Adrenal gland (tissue), 9 donors: ENCODE measurements at regions not wholly inside any gene's neighbourhood (a gene's known extent, or its start where the extent isn't known, plus 50 kb on each side); places are given as distances from the start of the nearest gene placed in this dataset.

Experiments used
- DNase-seq, 7 donors: peaks; one replicate each; pipeline ENCODE4 v3.0.0-alpha.2; 2019 to 2020
- H3K27ac ChIP-seq, 5 donors: fragments of 200-600 bp; sonication (generic) in 4 of 5; 1 replicate in 3 of 5; 2 replicates in 2 of 5; pipeline versions ENCODE4 v1.5.1 to v1.8.0; 2016 to 2020; ENCODE audit warnings: mild to moderate bottlenecking in 1 of 5
- H3K27me3 ChIP-seq: fragments of 200-600 bp; 2 replicates; pipeline ENCODE4 v1.8.0; 2021
- H3K36me3 ChIP-seq, 2 donors: fragments of 200-600 bp; replicated peaks in 1 of 2; 1 replicate in 1 of 2; 2 replicates in 1 of 2; pipeline versions ENCODE4 v1.5.1 to v1.8.0; 2018 to 2022
- H3K4me1 ChIP-seq, 2 donors: fragments of 200-600 bp; replicated peaks in 1 of 2; 1 replicate in 1 of 2; 2 replicates in 1 of 2; pipeline versions ENCODE4 v1.5.1 to v1.8.0; 2018 to 2021
- H3K4me3 ChIP-seq, 4 donors: fragments of 200-600 bp; sonication (generic) in 3 of 4; one replicate each; pipeline ENCODE4 v1.5.1; 2016 to 2018
- H3K9me3 ChIP-seq, 3 donors: fragments of 200-600 bp; sonication (generic) in 1 of 3; replicated peaks in 1 of 3; 1 replicate in 2 of 3; 2 replicates in 1 of 3; pipeline versions ENCODE4 v1.5.1 to v1.8.0; 2016 to 2021
- CTCF ChIP-seq, 6 experiments: fragments of 450-650 bp in 4 of 6; fragments of 200-600 bp in 2 of 6; sonication (generic) in 1 of 6; IDR thresholded peaks; 1 replicate in 5 of 6; 2 replicates in 1 of 6; pipeline versions ENCODE4 v1.5.1 to v1.8.0; 2016 to 2021; ENCODE audit warnings: antibody characterized with exemption in 6 of 6, mild to moderate bottlenecking in 2 of 6, moderate library complexity in 1 of 6
- POLR2A ChIP-seq, 2 donors: fragments of 450-650 bp; IDR thresholded peaks; one replicate each; pipeline ENCODE4 v1.6.1; 2017; ENCODE audit warnings: antibody characterized with exemption in 2 of 2, mild to moderate bottlenecking in 2 of 2, moderate library complexity in 1 of 2
- WGBS, 4 donors: extraction: QIAGEN DNeasy Blood & Tissue Kit in 2 of 4; methylation state at CpG; one replicate each; pipeline versions ENCODE4 v1.1.5 to v1.1.7; 2013 to 2017; 5-methylcytosine and 5-hydroxymethylcytosine counted together
- intact Hi-C, 2 donors: fragments of 100-400 bp; cut with DNase I; formaldehyde crosslinking; loops; one replicate each; pipeline versions ENCODE4 v1.14.1 to v1.15.0; 2022 to 2023
- donor health status: healthy with polysubstance abuse.
- donor health status: Bipolar disorder and iron deficiency.
- donor health status: DM: yes; HTN: yes; CAD: no.
- donor health status: DM: no; HTN: no; CAD: no.
- donor health status: DM: no; HTN: no; CAD: no.

- Histone ChIP-seq H3K4me1 (peaks cover 0 to 3% of the 10 kb centered on the region in 2 donors), H3K4me3 (no peak overlapping the region), H3K27ac (no peak overlapping the region), H3K9me3 (no peaks in the 10 kb centered on the region), H3K36me3 (no peaks in the 10 kb centered on the region), H3K27me3 (no peaks in the 10 kb centered on the region)
- no peak for DNase-seq
- 88 to 100% (median 95%) methylated on average over 2 of the region's 2 CpGs for WGBS, 4 donors
- no peak for TF ChIP-seq POLR2A (IDR thresholded peaks at IDR 0.05)
- no peak for TF ChIP-seq CTCF (IDR thresholded peaks at IDR 0.05)
- intact Hi-C loops = no loop called here
Observed at GRCh38 chr17:63246344-63246743, 199.8 kb downstream of the CYB561 start.

DNA sequence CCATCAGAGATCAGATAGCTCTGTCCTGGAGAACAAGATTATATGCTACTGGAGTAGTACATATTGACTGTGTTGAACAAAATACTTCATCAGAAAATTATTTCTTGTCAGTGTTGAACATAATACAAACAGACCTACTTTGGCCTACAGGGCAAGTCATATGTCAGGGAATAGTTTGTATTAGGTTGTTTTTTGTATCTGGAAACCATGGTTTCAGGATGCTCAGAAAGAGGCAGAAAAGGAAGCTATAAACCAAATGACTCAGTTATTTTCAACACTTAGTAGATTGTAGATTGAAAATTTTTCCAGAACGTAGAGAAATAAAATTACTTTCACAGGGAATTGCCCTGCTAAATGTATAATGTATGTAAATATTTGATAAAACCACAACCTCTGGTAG is 198.4 kb downstream of the CYB561 start:
- DNase-seq = no peak
- Histone ChIP-seq H3K9me3 (no peaks in the 10 kb centered on the region), H3K4me1 (peaks cover 0 to 6% of the 10 kb centered on the region in 2 donors), H3K27ac (no peak overlapping the region), H3K4me3 (no peak overlapping the region), H3K27me3 (no peaks in the 10 kb centered on the region), H3K36me3 (no peaks in the 10 kb centered on the region)
- intact Hi-C loops = no loop called here
- WGBS, 4 donors = 83 to 97% (median 88%) methylated on average over 1 of the region's 1 CpG
- TF ChIP-seq POLR2A (IDR thresholded peaks at IDR 0.05) (no peak), CTCF (IDR thresholded peaks at IDR 0.05) (no peak)

GRCh38 chr17:63249256-63250004 is 196.7 kb downstream of the CYB561 start:
- intact Hi-C loops = no loop called here
- no peak for DNase-seq
- Histone ChIP-seq H3K27me3 (no peaks in the 10 kb centered on the region), H3K36me3 (no peaks in the 10 kb centered on the region), H3K4me3 (no peak overlapping the region), H3K9me3 (no peaks in the 10 kb centered on the region), H3K27ac (no peak overlapping the region), H3K4me1 (peaks cover 0 to 6% of the 10 kb centered on the region in 2 donors)
- WGBS, 4 donors = 38 to 54% (median 45%) methylated on average over 4 of the region's 4 CpGs
- no peak for TF ChIP-seq CTCF (IDR thresholded peaks at IDR 0.05)
- TF ChIP-seq POLR2A (IDR thresholded peaks at IDR 0.05) = no peak

DNA sequence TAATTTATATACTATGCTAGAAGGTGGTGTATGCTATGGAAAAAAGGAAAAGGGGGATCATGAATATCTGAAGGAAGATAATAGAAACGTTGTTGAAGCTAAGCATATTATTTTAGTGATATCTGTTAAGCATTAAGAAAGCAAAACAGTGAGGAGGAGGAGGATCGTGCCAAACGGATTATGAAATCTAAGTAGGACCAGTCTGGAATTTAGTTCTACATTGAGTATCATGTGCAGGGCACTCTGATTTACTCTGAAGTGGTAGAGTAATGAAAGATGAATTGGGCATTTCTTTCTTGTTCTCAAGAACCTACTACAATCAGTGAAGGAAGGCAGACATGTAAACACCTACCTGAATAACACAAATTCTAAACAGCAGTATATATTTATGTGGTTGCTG is 195.3 kb downstream of the CYB561 start:
- Histone ChIP-seq H3K27ac (no peak overlapping the region), H3K4me1 (peaks cover 0 to 6% of the 10 kb centered on the region in 2 donors), H3K36me3 (no peaks in the 10 kb centered on the region), H3K4me3 (no peak overlapping the region), H3K27me3 (no peaks in the 10 kb centered on the region), H3K9me3 (no peaks in the 10 kb centered on the region)
- 56 to 67% (median 63%) methylated on average over 3 of the region's 3 CpGs for WGBS, 4 donors
- intact Hi-C loops = no loop called here
- DNase-seq = no peak
- TF ChIP-seq CTCF (IDR thresholded peaks at IDR 0.05) (no peak), POLR2A (IDR thresholded peaks at IDR 0.05) (no peak)
